GM12864 (cell line): ENCODE measurements at regions not wholly inside any gene's neighbourhood (a gene's known extent, or its start where the extent isn't known, plus 50 kb on each side); places are given as distances from the start of the nearest gene placed in this dataset.

Source experiments
- DNase-seq: peaks from one replicate; pipeline ENCODE4 v3.0.0-alpha.2; 2011; ENCODE audit warnings: low read depth
- H3K4me3 ChIP-seq: 2 replicates; pipeline ENCODE4 v1.5.1; 2011; ENCODE audit warnings: mild to moderate bottlenecking, low read depth, low read length, control low read depth
- CTCF ChIP-seq: IDR thresholded peaks from 2 replicates; pipeline ENCODE4 v1.5.1; 2011; ENCODE audit warnings: low read depth, mild to moderate bottlenecking, moderate library complexity, low read length, control low read depth, inconsistent platforms; ENCODE audit errors: missing control alignments

DNA sequence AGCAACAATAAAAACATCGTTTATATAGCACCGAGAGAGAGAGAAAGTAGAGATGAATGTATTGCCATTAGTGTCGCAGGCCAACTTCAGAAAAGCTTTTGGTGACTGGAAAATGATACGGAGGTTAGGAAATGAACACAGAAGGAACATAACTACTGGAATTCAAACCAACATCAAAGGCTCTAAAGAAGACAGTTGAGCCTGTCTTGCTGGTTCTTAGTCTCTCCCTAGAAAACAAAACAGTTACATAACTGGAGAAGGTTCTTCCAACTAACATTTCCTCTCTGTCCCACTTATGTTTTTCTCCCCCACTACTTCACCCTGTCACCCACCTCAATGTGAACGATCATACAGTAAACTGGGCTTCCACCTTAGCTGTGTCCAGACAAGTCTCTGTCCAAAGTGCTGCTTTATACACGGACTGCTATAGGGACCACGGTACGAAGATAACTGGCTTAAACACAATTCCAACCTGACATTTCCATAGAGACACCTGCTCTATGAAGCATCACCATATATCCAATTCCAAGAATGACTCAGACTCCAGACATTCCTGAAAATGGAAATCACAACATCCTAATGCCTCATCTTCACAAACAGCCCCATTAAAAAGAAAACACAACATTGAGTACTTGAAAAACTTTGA is 85.2 kb upstream of the ARHGAP32 start:
- no peak overlapping the region for H3K4me3 ChIP-seq

GRCh38 chr11:129275828-129276227 is 83.7 kb upstream of the ARHGAP32 start:
- DNase-seq: no peak
- no peak overlapping the region for H3K4me3 ChIP-seq

More for the DNA sequence above, 85.2 kb upstream of the ARHGAP32 start:
- no peak for TF ChIP-seq CTCF
- no peak for DNase-seq

DNA sequence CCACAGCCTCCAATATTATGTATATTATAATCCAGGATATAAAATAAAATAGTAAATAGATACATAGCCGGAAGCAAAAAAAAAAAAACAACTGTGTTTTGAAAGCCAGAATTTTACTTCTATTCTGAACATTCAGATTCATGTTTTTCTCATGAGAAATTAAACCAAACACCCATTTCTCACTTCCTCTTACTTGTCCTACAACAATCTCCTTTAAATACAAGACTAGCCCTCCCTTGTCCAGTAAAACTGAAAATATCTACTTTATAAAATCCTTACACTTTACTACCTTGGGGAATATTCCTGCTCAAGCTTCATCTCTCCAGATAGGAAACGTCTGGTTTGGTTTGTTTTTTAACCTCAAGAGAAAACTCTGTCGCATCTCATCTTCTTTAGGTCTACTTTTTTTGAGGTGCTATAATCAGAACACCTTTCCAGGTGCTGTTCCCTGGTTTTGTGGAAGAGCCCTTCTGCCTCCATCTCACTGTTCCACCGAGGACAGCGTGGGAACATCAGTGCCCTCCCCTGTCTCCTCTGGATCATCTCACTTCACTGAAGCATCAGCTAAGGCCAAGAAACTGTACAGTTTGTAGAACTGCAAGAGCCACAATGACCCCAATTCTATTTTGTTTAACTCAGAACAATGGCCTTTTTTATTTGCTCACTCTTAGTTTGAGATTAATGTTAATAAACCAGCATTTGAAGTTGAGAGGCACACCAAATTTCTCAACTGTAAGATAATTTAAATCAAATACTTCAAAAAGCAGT is 82.0 kb upstream of the ARHGAP32 start:
- no peak for DNase-seq
- no peak for TF ChIP-seq CTCF
- no peak overlapping the region for H3K4me3 ChIP-seq

More at GRCh38 chr11:129275828-129276227, 83.7 kb upstream of the ARHGAP32 start:
- TF ChIP-seq CTCF: no peak

GRCh38 chr11:129273322-129273721 is 81.2 kb upstream of the ARHGAP32 start:
- no peak for TF ChIP-seq CTCF
- H3K4me3 ChIP-seq: no peak overlapping the region
- no peak for DNase-seq

DNA sequence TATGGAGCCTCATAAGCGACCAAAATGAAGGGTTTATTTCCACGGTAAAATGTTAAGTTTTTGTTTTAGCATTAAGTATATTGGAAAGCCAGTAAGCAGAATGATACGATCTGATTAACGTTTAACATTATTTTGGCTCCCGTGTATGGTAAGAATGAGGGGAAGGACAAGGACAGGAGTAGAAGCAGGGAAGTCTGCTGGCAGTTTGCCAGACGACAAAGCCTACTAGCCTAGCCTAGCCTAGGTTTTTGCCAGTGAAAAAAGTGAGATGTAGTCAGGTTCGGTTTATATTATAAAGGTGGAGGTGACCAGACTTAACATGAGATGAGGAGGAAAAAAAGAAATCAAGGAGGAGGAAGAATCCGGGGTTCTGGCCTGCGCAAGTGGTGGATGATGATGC is 78.9 kb upstream of the ARHGAP32 start:
- H3K4me3 ChIP-seq: no peak overlapping the region
- no peak for DNase-seq
- no peak for TF ChIP-seq CTCF

DNA sequence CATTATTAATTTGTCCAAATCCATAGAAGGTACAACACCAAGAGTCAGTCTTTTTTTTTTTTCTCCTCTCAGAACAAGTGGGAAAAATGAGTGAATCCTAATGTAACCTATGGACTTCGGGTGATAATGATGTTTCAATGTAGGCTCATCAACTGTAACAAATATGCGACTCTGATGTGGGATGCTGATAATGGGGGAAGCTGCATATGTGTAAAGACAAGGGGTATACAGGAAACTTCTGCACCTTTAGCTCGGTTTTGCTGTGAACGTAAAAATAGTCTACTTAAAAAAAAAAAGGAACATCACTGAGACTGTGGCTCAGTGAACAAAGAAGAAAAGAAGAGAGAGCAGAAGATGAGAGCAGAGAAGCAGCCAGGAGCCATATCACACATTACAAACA is 78.3 kb upstream of the ARHGAP32 start:
- H3K4me3 ChIP-seq: no peak overlapping the region
- no peak for DNase-seq
- TF ChIP-seq CTCF: no peak

- no peak for DNase-seq
- H3K4me3 ChIP-seq: no peak overlapping the region
- TF ChIP-seq CTCF: no peak
Measured at GRCh38 chr11:129268371-129268770, 76.2 kb upstream of the ARHGAP32 start.
